ENCODE measurements at regions not wholly inside any gene's neighbourhood (a gene's known extent, or its start where the extent isn't known, plus 50 kb on each side); places are given as distances from the start of the nearest gene placed in this dataset.

- Mint-ChIP-seq H3K4me1 (ENCODE audit: low read depth) (no peaks in the 10 kb centered on the region), H3K27ac (no peak overlapping the region), H3K9me3 (peaks cover 3% of the 10 kb centered on the region), H3K27me3 (no peaks in the 10 kb centered on the region), H3K36me3 (ENCODE audit: low read depth) (no peaks in the 10 kb centered on the region), H3K4me3 (no peak overlapping the region)
- ChIA-PET POLR2A (no interaction called here), CTCF (no interaction called here)
- TF ChIP-seq CTCF (IDR thresholded peaks at IDR 0.05) = no peak
- no peaks in the 10 kb centered on the region for H3K4me1 ChIP-seq (ENCODE audit: insufficient read depth, low read length)
- intact Hi-C loops (cut with DNase I, micrococcal nuclease) = no loop called here
- no peaks in the 10 kb centered on the region for H3K27me3 ChIP-seq (ENCODE audit: control insufficient read depth in 1 of 2, insufficient read depth in 2 of 2, low read length in 2 of 2)
- ATAC-seq (ENCODE audit: poor library complexity) (no peak), DNase-seq (no peak)
- no peaks in the 10 kb centered on the region for H3K36me3 ChIP-seq (ENCODE audit: insufficient read depth, low read length)
- H3K9me3 ChIP-seq (ENCODE audit: control insufficient read depth in 1 of 2, insufficient read depth in 1 of 2, low read length in 2 of 2) = peaks cover 0 to 40% of the 10 kb centered on the region in 2 experiments
- H3K27ac ChIP-seq (ENCODE audit: low read depth in 1 of 2, low read length in 2 of 2) = no peak overlapping the region
- no peak overlapping the region for H3K4me3 ChIP-seq (ENCODE audit: low read length)
These were observed 517.1 kb upstream of the RAB6C start for GRCh38 chr2:129462349-129462748.

- intact Hi-C loops (cut with DNase I, micrococcal nuclease) = no loop called here
- POLR2A ChIA-PET = no interaction called here
These were observed 516.5 kb upstream of the RAB6C start for GRCh38 chr2:129462967-129463366.

DNA sequence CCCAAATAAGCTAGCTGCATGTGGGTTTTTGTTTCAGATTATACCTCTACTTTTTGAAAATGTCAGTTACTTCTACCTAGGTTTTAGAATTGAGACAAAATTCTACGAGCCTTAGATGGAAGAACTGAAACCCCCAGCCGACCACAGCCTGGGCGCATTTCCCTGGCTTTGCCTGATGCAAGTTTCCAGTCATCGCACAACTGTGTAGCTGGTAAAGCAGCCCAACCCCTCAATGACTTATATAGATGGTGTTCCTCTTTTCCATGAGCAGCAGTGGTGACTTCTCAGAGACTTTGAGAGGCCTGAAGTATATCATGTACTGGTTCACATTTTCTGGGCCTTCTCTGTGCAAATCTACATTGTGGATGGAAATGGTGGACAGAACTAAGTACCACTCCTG, 515.4 kb upstream of the RAB6C start:
- H3K27ac Mint-ChIP-seq = no peak overlapping the region
- Histone ChIP-seq H3K4me3 (ENCODE audit: low read length) (no peak overlapping the region), H3K27me3 (ENCODE audit: control insufficient read depth in 1 of 2, insufficient read depth in 2 of 2, low read length in 2 of 2) (no peaks in the 10 kb centered on the region), H3K4me1 (ENCODE audit: insufficient read depth, low read length) (no peaks in the 10 kb centered on the region), H3K9me3 (ENCODE audit: control insufficient read depth in 1 of 2, insufficient read depth in 1 of 2, low read length in 2 of 2) (peaks cover 0 to 37% of the 10 kb centered on the region in 2 experiments), H3K36me3 (ENCODE audit: insufficient read depth, low read length) (no peaks in the 10 kb centered on the region), H3K27ac (ENCODE audit: low read depth in 1 of 2, low read length in 2 of 2) (no peak overlapping the region)
- no peak for TF ChIP-seq CTCF (IDR thresholded peaks at IDR 0.05)
- DNase-seq = peak in 2 of 14 experiments; percentile 9 to 11
- H3K36me3 Mint-ChIP-seq (ENCODE audit: low read depth) = no peaks in the 10 kb centered on the region
- no peak for ATAC-seq (ENCODE audit: poor library complexity)
- ChIA-PET POLR2A (no interaction called here), CTCF (no interaction called here)
- no peaks in the 10 kb centered on the region for H3K4me1 Mint-ChIP-seq (ENCODE audit: low read depth)
- no peak overlapping the region for H3K4me3 Mint-ChIP-seq
- no peaks in the 10 kb centered on the region for H3K27me3 Mint-ChIP-seq
- intact Hi-C loops (cut with DNase I, micrococcal nuclease) = no loop called here
- peaks cover 3% of the 10 kb centered on the region for H3K9me3 Mint-ChIP-seq

More at GRCh38 chr2:129462967-129463366, 516.5 kb upstream of the RAB6C start:
- H3K4me3 ChIP-seq (ENCODE audit: low read length) = no peak overlapping the region
- H3K9me3 ChIP-seq (ENCODE audit: control insufficient read depth in 1 of 2, insufficient read depth in 1 of 2, low read length in 2 of 2) = peaks cover 0 to 41% of the 10 kb centered on the region in 2 experiments
- no peak for TF ChIP-seq CTCF (IDR thresholded peaks at IDR 0.05)
- no peak for ATAC-seq (ENCODE audit: poor library complexity)
- no peak overlapping the region for H3K27ac ChIP-seq (ENCODE audit: low read depth in 1 of 2, low read length in 2 of 2)
- DNase-seq = no peak
- H3K36me3 ChIP-seq (ENCODE audit: insufficient read depth, low read length) = no peaks in the 10 kb centered on the region
- H3K27ac Mint-ChIP-seq = no peak overlapping the region
- no peaks in the 10 kb centered on the region for H3K36me3 Mint-ChIP-seq (ENCODE audit: low read depth)
- no peaks in the 10 kb centered on the region for H3K27me3 ChIP-seq (ENCODE audit: control insufficient read depth in 1 of 2, insufficient read depth in 2 of 2, low read length in 2 of 2)
- CTCF ChIA-PET = no interaction called here
- no peaks in the 10 kb centered on the region for H3K4me1 Mint-ChIP-seq (ENCODE audit: low read depth)
- H3K4me3 Mint-ChIP-seq = no peak overlapping the region
- H3K27me3 Mint-ChIP-seq = no peaks in the 10 kb centered on the region
- H3K9me3 Mint-ChIP-seq = peaks cover 3% of the 10 kb centered on the region
- no peaks in the 10 kb centered on the region for H3K4me1 ChIP-seq (ENCODE audit: insufficient read depth, low read length)

Data from CD4-positive, alpha-beta T cell (primary cell).